GM12892 (cell line): ENCODE measurements at regions not wholly inside any gene's neighbourhood (a gene's known extent, or its start where the extent isn't known, plus 50 kb on each side); places are given as distances from the start of the nearest gene placed in this dataset.

ENCODE experiments used
- POLR2AphosphoS5 ChIP-seq: IDR thresholded peaks from 2 replicates; pipeline ENCODE4 v1.6.1; 2011; ENCODE audit warnings: low read depth, low read length, control low read depth
- TAF1 ChIP-seq: IDR thresholded peaks from 2 replicates; pipeline ENCODE4 v1.6.1; 2011; ENCODE audit warnings: low read depth, mild to moderate bottlenecking, control low read depth, low read length, borderline replicate concordance

- no peak for TF ChIP-seq POLR2AphosphoS5
- no peak for TF ChIP-seq TAF1
Observed at GRCh38 chr10:90977162-90977854, 56.4 kb upstream of the ANKRD1 start.
